Glutamatergic neuron (in vitro differentiated cells): ENCODE measurements at regions not wholly inside any gene's neighbourhood (a gene's known extent, or its start where the extent isn't known, plus 50 kb on each side); places are given as distances from the start of the nearest gene placed in this dataset.

ENCODE experiments used
- DNase-seq: peaks from one replicate; pipeline ENCODE4 v3.0.0; 2022
- H3K27ac Mint-ChIP-seq: one replicate; pipeline ENCODE4 v1.8.0; 2020; ENCODE audit warnings: mild to moderate bottlenecking, mixed read lengths, inconsistent platforms; ENCODE audit not compliant: unreplicated experiment
- H3K27me3 Mint-ChIP-seq: one replicate; pipeline ENCODE4 v1.8.0; 2020; ENCODE audit warnings: mild to moderate bottlenecking, moderate library complexity, mixed read lengths, inconsistent platforms; ENCODE audit not compliant: unreplicated experiment
- H3K36me3 Mint-ChIP-seq: one replicate; pipeline ENCODE4 v1.8.0; 2020; ENCODE audit warnings: mild to moderate bottlenecking, mixed read lengths, inconsistent platforms; ENCODE audit not compliant: unreplicated experiment
- H3K4me1 Mint-ChIP-seq: one replicate; pipeline ENCODE4 v1.8.0; 2020; ENCODE audit warnings: mild to moderate bottlenecking, low read depth, mixed read lengths, inconsistent platforms; ENCODE audit not compliant: unreplicated experiment
- H3K4me3 Mint-ChIP-seq: one replicate; pipeline ENCODE4 v1.8.0; 2020; ENCODE audit warnings: mild to moderate bottlenecking, mixed read lengths, inconsistent platforms; ENCODE audit not compliant: unreplicated experiment
- H3K9me3 Mint-ChIP-seq: one replicate; pipeline ENCODE4 v1.8.0; 2020; ENCODE audit warnings: mild to moderate bottlenecking, moderate library complexity, mixed read lengths, inconsistent platforms; ENCODE audit not compliant: unreplicated experiment
- CTCF ChIP-seq: fragments of 200-600 bp; sonication (generic); IDR thresholded peaks from one replicate; pipeline ENCODE4 v1.5.0; 2021; ENCODE audit not compliant: partially characterized antibody, unreplicated experiment

- Mint-ChIP-seq H3K36me3 (no peaks in the 10 kb centered on the region), H3K27ac (no peak overlapping the region), H3K27me3 (no peaks in the 10 kb centered on the region), H3K4me3 (no peak overlapping the region), H3K4me1 (no peaks in the 10 kb centered on the region), H3K9me3 (no peaks in the 10 kb centered on the region)
- no peak for DNase-seq
- TF ChIP-seq CTCF, result no peak
Measured at GRCh38 chr5:97752871-97753270, 569.8 kb upstream of the RIOK2 start.

DNA sequence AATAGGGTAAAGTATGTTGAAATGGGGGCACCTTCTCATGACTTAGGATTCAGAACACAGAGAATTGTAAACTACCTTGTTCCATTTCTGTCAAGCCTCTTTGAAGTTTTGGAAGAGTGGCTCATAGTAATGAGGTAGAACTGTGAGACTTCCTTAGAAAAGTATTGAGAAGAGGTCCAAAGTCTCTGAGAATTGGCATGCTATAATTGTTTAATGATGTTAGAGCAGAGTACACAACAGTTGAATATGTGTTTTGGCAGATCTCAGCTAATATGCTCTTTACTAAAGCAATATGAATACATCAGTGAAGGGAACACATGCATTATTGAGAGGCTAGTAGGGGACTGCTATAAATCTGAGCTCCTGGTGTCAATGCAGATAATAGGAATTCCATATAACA is 579.4 kb upstream of the RIOK2 start:
- Mint-ChIP-seq H3K4me3 (no peak overlapping the region), H3K4me1 (no peaks in the 10 kb centered on the region), H3K27ac (no peak overlapping the region), H3K9me3 (no peaks in the 10 kb centered on the region), H3K27me3 (peaks cover 2% of the 10 kb centered on the region), H3K36me3 (no peaks in the 10 kb centered on the region)
- no peak for DNase-seq
- TF ChIP-seq CTCF, result no peak

DNA sequence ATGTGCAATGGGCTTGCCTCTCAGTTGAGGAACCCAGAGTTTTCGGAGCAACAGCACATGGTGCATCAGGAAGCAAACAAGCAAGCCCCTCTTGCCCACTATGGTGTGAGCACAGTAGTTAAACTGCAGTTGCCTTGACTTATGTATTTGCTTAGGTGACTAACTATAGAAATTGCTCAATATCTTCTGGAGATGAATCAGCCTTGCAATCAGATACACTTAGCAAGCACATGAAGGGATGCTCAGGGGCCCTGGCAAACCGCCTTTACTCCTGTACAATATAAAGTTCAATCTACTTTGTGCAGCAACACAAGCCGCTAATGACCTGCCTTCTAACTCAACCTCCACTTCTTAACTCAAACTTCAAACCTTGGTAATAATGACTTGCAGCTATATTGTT is 581.7 kb upstream of the RIOK2 start:
- no peak overlapping the region for H3K4me3 Mint-ChIP-seq
- H3K27me3 Mint-ChIP-seq, result peaks cover 2% of the 10 kb centered on the region
- TF ChIP-seq CTCF, result no peak

DNA sequence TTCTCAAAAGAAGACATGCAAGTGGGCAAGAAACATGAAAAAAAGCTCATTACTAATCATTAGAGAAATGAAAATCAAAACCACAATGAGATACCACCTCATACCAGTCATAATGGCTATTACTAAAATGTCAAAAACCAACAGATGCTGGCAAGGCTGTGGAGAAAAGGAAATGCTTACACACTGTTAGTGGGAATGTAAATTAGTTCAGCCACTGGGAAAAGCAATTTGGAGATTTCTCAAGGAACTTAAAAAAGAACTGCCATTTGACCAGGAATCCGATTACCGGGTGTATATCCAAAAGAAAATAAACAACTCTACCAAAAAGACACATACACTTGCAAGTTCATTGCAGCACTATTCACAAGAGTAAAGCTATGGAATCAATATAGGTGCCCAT is 595.4 kb upstream of the RIOK2 start:
- Mint-ChIP-seq H3K4me3 (no peak overlapping the region), H3K27me3 (no peaks in the 10 kb centered on the region), H3K36me3 (peaks cover 6% of the 10 kb centered on the region), H3K9me3 (peaks cover 5% of the 10 kb centered on the region), H3K27ac (no peak overlapping the region), H3K4me1 (no peaks in the 10 kb centered on the region)
- DNase-seq, result no peak
- TF ChIP-seq CTCF, result no peak

More for the DNA sequence above, 581.7 kb upstream of the RIOK2 start:
- Mint-ChIP-seq H3K4me1 (no peaks in the 10 kb centered on the region), H3K36me3 (no peaks in the 10 kb centered on the region), H3K27ac (no peak overlapping the region), H3K9me3 (no peaks in the 10 kb centered on the region)
- no peak for DNase-seq

- Mint-ChIP-seq H3K27ac (no peak overlapping the region), H3K36me3 (peaks cover under 1% of the 10 kb centered on the region), H3K27me3 (no peaks in the 10 kb centered on the region), H3K9me3 (peaks cover 1% of the 10 kb centered on the region), H3K4me1 (no peaks in the 10 kb centered on the region), H3K4me3 (no peak overlapping the region)
- no peak for TF ChIP-seq CTCF
- DNase-seq, result no peak
Measured at GRCh38 chr5:97788369-97788768, 605.3 kb upstream of the RIOK2 start.
